Inflammatory macrophage treated with lipopolysaccharide for 1 hour (primary cell): ENCODE measurements at regions not wholly inside any gene's neighbourhood (a gene's known extent, or its start where the extent isn't known, plus 50 kb on each side); places are given as distances from the start of the nearest gene placed in this dataset.
"Not testable (repeated sequence)": the region's sequence is repeated elsewhere in the genome, so short reads cannot be mapped to it uniquely, and the experiment has no call there.

Experiments used
- DNase-seq, 2 donors: peaks; one replicate each; pipeline ENCODE4 v3.0.0-alpha.2; 2020 to 2022

DNA sequence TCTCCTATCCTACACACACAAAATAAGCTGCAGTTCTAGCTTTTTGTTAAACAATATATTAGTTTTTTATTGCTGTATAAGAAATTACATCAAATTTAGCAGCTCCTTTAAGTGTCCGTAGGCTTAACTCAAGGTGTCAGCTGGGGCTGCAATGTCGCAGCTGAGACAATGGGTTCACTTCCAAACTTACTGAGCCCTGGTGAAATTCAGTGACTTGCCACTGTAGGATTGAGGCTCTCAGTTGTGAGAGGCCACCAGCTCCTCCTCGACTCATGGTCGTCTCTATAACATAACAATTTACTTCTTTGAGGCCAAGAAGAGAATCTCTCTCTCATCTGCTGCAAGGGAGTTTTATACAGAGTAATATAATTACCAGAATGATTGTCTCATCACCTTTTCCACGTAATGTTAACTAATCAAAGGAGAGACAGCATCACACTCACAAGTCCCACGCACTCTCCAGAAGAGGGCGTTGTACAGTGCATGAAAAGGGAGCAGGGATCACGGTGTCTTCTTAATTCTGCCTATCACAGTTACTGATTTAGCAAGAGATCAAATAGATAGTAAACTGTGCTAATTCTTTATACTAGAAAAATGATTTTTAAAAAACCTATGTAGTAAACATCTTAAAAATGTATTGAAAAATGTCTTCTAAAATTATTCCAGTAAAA, 735.6 kb upstream of the GBE1 start:
- no peak for DNase-seq

DNA sequence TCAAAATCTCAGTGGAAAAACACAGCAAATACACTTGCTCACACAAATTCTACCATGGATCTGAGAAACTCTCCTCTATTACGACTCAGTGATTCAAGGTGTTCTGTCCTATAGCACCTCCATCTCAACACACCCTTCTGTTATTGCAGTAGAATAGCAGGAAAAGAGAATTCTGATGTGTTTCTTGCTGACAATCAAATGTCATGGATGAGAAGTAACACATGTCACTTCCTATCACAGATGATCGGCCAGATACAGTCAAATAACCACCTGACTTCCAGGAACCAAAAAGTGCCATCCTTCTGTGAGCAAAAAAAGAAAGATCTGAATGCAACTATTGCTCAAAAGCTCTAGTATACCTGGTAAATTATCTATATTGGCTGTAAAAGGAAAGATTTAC, 734.2 kb upstream of the GBE1 start:
- no peak for DNase-seq

- no peak for DNase-seq
Observed at GRCh38 chr3:82494977-82495489, 733.6 kb upstream of the GBE1 start.

GRCh38 chr3:82493858-82494257, 732.4 kb upstream of the GBE1 start:
- no peak for DNase-seq

GRCh38 chr3:82475306-82475705, 713.9 kb upstream of the GBE1 start:
- no peak for DNase-seq

DNA sequence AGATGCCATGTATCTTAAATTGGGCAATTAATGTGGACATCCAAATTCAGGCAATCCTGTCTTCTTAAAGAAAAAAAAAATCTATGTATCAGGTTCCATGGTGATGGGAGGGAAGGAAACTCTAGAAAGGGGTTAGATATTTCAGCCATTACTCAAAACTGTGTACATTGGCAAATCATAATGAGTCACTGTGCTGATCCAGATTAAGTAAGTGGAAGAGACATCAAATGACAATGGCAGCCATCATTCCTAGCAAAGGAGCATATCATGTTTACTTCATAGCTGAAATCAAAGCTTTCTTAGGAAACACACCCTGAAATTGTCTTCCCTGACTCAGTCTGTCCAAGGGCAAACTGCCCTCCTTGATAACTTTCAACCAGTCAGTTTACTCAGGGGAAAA, 713.3 kb upstream of the GBE1 start:
- DNase-seq: no peak

- DNase-seq: no peak
Observed at GRCh38 chr3:82473864-82474541, 712.6 kb upstream of the GBE1 start.

GRCh38 chr3:82467051-82467450, 705.6 kb upstream of the GBE1 start:
- DNase-seq: no peak

DNA sequence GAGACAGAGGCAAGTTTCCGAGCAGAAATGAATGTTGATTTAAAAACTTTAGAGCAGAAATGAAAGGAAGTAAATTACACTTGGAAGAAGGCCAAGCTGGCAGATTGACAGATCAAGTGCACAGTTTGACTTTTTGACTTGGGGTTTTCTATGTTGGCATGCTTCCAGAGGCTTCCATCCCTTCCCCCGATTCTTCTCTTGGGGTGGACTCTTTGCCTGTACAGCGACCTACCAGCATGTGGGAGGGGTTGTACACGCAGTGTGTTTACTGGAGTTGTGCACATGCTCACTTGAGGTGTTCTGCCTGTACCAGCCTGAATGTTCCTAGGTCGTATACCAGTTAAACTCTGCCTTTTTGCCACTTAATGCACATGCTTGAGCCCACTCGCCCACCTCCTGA, 701.5 kb upstream of the GBE1 start:
- no peak for DNase-seq

- no peak for DNase-seq
Observed at GRCh38 chr3:82461049-82461889, 699.8 kb upstream of the GBE1 start.

DNA sequence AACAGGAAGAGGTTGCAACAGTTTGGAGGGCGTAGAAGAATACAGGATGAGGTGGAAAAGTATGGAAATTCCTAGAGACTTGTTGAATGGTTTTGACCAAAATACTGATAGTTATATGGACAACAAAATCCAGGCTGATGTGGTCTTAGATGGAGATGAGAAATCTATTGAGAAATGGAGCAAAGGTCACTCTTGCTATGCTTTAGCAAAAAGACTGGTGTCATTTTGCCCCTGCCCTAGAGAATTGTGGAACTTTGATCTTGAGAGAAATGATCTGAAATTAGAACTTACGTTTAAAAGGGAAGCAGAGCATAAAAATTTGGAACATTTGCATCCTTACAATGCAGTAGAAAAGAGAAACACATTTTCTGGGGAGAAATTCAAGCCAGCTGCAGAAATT, 686.9 kb upstream of the GBE1 start:
- DNase-seq: no peak

DNA sequence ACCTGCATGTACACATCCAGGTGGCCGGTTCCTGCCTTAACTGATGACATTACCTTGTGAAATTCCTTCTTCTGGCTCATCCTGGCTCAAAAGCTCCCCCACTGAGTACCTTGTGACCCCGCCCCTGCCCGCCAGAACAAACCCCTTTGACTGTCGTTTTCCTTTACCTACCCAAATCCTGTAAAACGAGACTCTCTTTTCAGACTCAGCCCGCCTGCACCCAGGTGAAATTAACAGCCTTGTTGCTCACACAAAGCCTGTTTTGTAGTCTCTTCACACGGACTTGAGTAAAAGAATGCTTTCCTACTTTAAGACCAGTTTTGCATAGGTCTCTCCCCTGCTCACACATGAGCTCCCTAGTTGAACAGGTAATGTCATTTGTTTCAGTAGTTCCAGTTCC, 667.4 kb upstream of the GBE1 start:
- DNase-seq: not testable (repeated sequence)

GRCh38 chr3:82424031-82424339, 662.5 kb upstream of the GBE1 start:
- DNase-seq: no peak

- DNase-seq: no peak
Observed at GRCh38 chr3:82423268-82424030, 662.0 kb upstream of the GBE1 start.

GRCh38 chr3:82416830-82417229, 655.4 kb upstream of the GBE1 start:
- no peak for DNase-seq

GRCh38 chr3:82416349-82416748, 654.9 kb upstream of the GBE1 start:
- DNase-seq: no peak

- DNase-seq: no peak
Observed at GRCh38 chr3:82413171-82413570, 651.7 kb upstream of the GBE1 start.

GRCh38 chr3:82410366-82410765, 648.9 kb upstream of the GBE1 start:
- no peak for DNase-seq

- DNase-seq: no peak
Observed at GRCh38 chr3:82409842-82410241, 648.4 kb upstream of the GBE1 start.

- no peak for DNase-seq
Observed at GRCh38 chr3:82392203-82392775, 630.8 kb upstream of the GBE1 start.

DNA sequence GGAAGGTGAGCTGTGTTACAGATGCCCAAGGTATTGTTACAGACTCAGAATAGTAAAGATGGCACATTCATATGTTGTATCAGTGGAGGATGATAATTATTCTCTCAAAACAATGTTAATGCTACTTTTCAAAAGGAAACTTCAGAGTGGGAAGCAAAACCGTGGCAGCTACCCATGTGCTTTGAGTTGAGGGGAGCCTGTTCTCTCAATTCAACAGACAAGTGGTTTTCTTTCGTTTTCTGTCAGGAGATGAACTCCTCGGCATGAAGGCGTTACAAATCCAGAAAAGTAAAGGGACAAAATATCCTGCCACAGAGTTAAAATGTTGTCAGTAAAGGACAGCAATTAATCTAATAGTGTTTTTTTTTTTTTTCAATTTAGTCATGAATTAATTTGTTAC, 629.4 kb upstream of the GBE1 start:
- DNase-seq: no peak

GRCh38 chr3:82386647-82387046, 625.2 kb upstream of the GBE1 start:
- no peak for DNase-seq

DNA sequence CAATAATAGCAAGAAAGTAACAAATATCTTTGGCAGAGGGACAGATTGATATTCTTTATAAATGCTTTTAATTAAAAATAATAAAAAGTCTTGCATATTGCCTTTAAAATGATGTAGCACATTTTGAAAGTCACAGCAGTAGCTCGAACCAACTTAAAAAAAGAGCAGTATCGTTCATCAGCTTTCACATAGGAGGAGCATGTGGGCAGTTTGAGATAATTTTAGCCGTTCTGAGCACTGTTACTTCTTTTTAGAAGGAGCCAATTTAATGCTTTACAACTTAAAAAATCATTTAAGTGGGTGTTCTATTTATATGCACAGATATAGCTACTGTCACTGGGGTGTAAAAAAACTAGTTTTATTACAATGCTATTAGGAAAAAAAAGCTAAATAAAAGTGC, 622.7 kb upstream of the GBE1 start:
- no peak for DNase-seq
